Chondrocyte (in vitro differentiated cells): ENCODE measurements at regions not wholly inside any gene's neighbourhood (a gene's known extent, or its start where the extent isn't known, plus 50 kb on each side); places are given as distances from the start of the nearest gene placed in this dataset.

Experiments
- DNase-seq: peaks from one replicate; pipeline ENCODE4 v3.0.0; 2021; ENCODE audit warnings: mixed read lengths, low spot score
- H3K27ac Mint-ChIP-seq: one replicate; pipeline ENCODE4 v1.8.0; 2021; ENCODE audit warnings: mild to moderate bottlenecking, moderate library complexity, mixed read lengths; ENCODE audit not compliant: unreplicated experiment
- H3K27me3 Mint-ChIP-seq: 2 replicates; pipeline ENCODE4 v1.8.0; 2021; ENCODE audit warnings: low read depth, mixed read lengths
- H3K36me3 Mint-ChIP-seq: 2 replicates; pipeline ENCODE4 v1.8.0; 2021; ENCODE audit warnings: low read depth, mixed read lengths
- H3K4me1 Mint-ChIP-seq: 2 replicates; pipeline ENCODE4 v1.8.0; 2021; ENCODE audit warnings: low read depth, mild to moderate bottlenecking, mixed read lengths
- H3K4me3 Mint-ChIP-seq: one replicate; pipeline ENCODE4 v1.8.0; 2021; ENCODE audit warnings: mild to moderate bottlenecking, moderate library complexity, mixed read lengths; ENCODE audit not compliant: unreplicated experiment
- H3K9me3 Mint-ChIP-seq: 2 replicates; pipeline ENCODE4 v1.8.0; 2021; ENCODE audit warnings: low read depth, mixed read lengths
- CTCF ChIP-seq: fragments of 200-600 bp; sonication (generic); IDR thresholded peaks from 2 replicates; pipeline ENCODE4 v1.5.0; 2021; ENCODE audit warnings: antibody characterized with exemption, mild to moderate bottlenecking, moderate library complexity

DNA sequence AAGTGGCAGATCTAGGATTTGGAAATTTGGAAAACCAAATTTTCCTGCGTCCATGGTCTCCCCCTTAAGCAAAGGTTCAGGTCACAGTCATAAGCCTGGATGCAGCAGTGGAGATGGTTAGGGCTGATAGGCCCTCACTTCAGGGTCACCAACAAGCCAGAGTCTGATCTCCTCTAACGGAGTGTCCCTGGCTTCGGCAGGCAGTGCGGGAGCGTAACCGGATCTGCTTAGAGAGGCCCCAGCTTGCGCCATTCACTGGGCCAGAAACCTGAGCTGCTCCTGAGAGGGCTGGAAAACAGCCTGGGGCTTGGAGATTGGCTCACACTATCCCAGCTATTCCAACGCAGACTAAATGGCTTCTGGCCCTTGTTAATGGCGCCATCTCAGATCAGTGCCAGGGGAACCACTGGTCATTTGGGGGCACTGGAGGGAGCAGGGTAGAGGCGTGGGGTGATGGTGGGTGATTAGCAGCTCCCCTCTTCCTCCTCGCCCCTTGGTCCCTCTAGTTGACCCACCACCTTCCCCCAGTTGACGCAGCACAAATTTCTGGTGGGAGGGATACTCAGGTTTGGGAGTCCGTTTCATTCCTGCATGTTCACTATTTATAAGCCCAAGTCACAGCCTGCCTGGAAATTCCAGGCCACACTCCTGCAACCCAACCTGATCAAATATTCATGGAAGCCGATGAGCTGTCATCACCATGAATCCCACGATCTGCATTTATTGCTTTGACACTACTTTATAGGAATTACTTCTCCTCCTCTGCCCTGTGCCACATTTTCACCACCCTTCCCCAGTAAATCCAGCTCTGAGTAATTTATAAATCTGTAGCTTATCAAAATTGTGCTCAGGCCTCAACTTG, 134.6 kb upstream of the CPEB4 start:
- Mint-ChIP-seq H3K4me1 (peaks cover 13% of the 10 kb centered on the region), H3K36me3 (no peaks in the 10 kb centered on the region), H3K27ac (no peak overlapping the region), H3K27me3 (peaks cover 2% of the 10 kb centered on the region), H3K9me3 (no peaks in the 10 kb centered on the region), H3K4me3 (no peak overlapping the region)
- DNase-seq: no peak
- no peak for TF ChIP-seq CTCF

- Mint-ChIP-seq H3K36me3 (no peaks in the 10 kb centered on the region), H3K4me1 (peaks cover 18% of the 10 kb centered on the region), H3K9me3 (no peaks in the 10 kb centered on the region), H3K27me3 (peaks cover 2% of the 10 kb centered on the region), H3K27ac (no peak overlapping the region), H3K4me3 (no peak overlapping the region)
- DNase-seq: no peak
- no peak for TF ChIP-seq CTCF
Observed at GRCh38 chr5:173755319-173755718, 132.8 kb upstream of the CPEB4 start.

GRCh38 chr5:173757403-173758209, 130.5 kb upstream of the CPEB4 start:
- H3K4me1 Mint-ChIP-seq: peaks cover 28% of the 10 kb centered on the region
- H3K9me3 Mint-ChIP-seq: no peaks in the 10 kb centered on the region
- no peak for DNase-seq
- no peak overlapping the region for H3K4me3 Mint-ChIP-seq
- no peak for TF ChIP-seq CTCF
- H3K27ac Mint-ChIP-seq: no peak overlapping the region
- H3K36me3 Mint-ChIP-seq: no peaks in the 10 kb centered on the region
- H3K27me3 Mint-ChIP-seq: no peaks in the 10 kb centered on the region

GRCh38 chr5:173758676-173759075, 129.5 kb upstream of the CPEB4 start:
- no peaks in the 10 kb centered on the region for H3K27me3 Mint-ChIP-seq
- no peak for DNase-seq
- H3K36me3 Mint-ChIP-seq: no peaks in the 10 kb centered on the region
- no peaks in the 10 kb centered on the region for H3K9me3 Mint-ChIP-seq
- peaks cover 27% of the 10 kb centered on the region for H3K4me1 Mint-ChIP-seq
- H3K27ac Mint-ChIP-seq: no peak overlapping the region
- no peak overlapping the region for H3K4me3 Mint-ChIP-seq
- TF ChIP-seq CTCF: no peak

GRCh38 chr5:173759691-173760090, 128.5 kb upstream of the CPEB4 start:
- H3K27me3 Mint-ChIP-seq: no peaks in the 10 kb centered on the region
- no peak overlapping the region for H3K4me3 Mint-ChIP-seq
- no peak for DNase-seq
- TF ChIP-seq CTCF: no peak
- H3K4me1 Mint-ChIP-seq: peaks cover 33% of the 10 kb centered on the region
- H3K27ac Mint-ChIP-seq: no peak overlapping the region
- H3K9me3 Mint-ChIP-seq: no peaks in the 10 kb centered on the region
- H3K36me3 Mint-ChIP-seq: no peaks in the 10 kb centered on the region
